HEK293 (cell line): ENCODE measurements at regions not wholly inside any gene's neighbourhood (a gene's known extent, or its start where the extent isn't known, plus 50 kb on each side); places are given as distances from the start of the nearest gene placed in this dataset.
"Not testable (repeated sequence)": the region's sequence is repeated elsewhere in the genome, so short reads cannot be mapped to it uniquely, and the experiment has no call there.

ENCODE experiments used
- CTCF ChIP-seq: fragments of 450-650 bp; formaldehyde crosslinking; IDR thresholded peaks from 2 replicates; pipeline ENCODE4 v1.5.1; 2016; ENCODE audit warnings: missing biosample characterization, missing genetic modification characterization
- MEIS1 ChIP-seq: sonication (generic); formaldehyde crosslinking; IDR thresholded peaks from 2 replicates; pipeline ENCODE4 v1.8.1; 2022; ENCODE audit warnings: missing genetic modification reagents, mild to moderate bottlenecking, borderline replicate concordance
- PATZ1 ChIP-seq: fragments of 450-650 bp; formaldehyde crosslinking; IDR thresholded peaks from 2 replicates; pipeline ENCODE4 v1.5.1; 2016; ENCODE audit warnings: missing biosample characterization, missing genetic modification characterization
- RBAK ChIP-seq: fragments of 450-650 bp; formaldehyde crosslinking; IDR thresholded peaks from 2 replicates; pipeline ENCODE4 v1.5.1; 2016; ENCODE audit warnings: missing biosample characterization, missing genetic modification characterization
- SALL2 ChIP-seq: fragments of 450-650 bp; formaldehyde crosslinking; IDR thresholded peaks from 2 replicates; pipeline ENCODE4 v1.5.0; 2017; ENCODE audit warnings: missing biosample characterization, mild to moderate bottlenecking, missing genetic modification characterization, borderline replicate concordance
- YY1 ChIP-seq: fragments of 450-650 bp; formaldehyde crosslinking; IDR thresholded peaks from 2 replicates; pipeline ENCODE4 v1.5.1; 2018; ENCODE audit warnings: missing biosample characterization, missing genetic modification characterization
- ZBTB44 ChIP-seq: fragments of 450-650 bp; IDR thresholded peaks from 2 replicates; pipeline ENCODE4 v1.5.1; 2018; ENCODE audit warnings: missing biosample characterization, mild to moderate bottlenecking, missing genetic modification characterization
- ZIC2 ChIP-seq: fragments of 450-650 bp; formaldehyde crosslinking; IDR thresholded peaks from 2 replicates; pipeline ENCODE4 v1.5.1; 2016; ENCODE audit warnings: missing biosample characterization, missing genetic modification characterization
- ZNF114 ChIP-seq: fragments of 450-650 bp; formaldehyde crosslinking; IDR thresholded peaks from 2 replicates; pipeline ENCODE4 v1.5.0; 2017; ENCODE audit warnings: missing biosample characterization, missing genetic modification characterization
- ZNF140 ChIP-seq: fragments of 450-650 bp; formaldehyde crosslinking; IDR thresholded peaks from 2 replicates; pipeline ENCODE4 v1.5.1; 2016; ENCODE audit warnings: missing biosample characterization, missing genetic modification characterization
- ZNF24 ChIP-seq: fragments of 450-650 bp; formaldehyde crosslinking; IDR thresholded peaks from 2 replicates; pipeline ENCODE4 v1.5.1; 2016; ENCODE audit warnings: missing biosample characterization, missing genetic modification characterization
- ZSCAN4 ChIP-seq: fragments of 450-650 bp; formaldehyde crosslinking; IDR thresholded peaks from 2 replicates; pipeline ENCODE4 v1.5.1; 2017; ENCODE audit warnings: missing biosample characterization, missing genetic modification characterization

- not testable (repeated sequence) for TF ChIP-seq YY1 (tag by site-specific recombination); PATZ1; SALL2; ZBTB44 (tag by site-specific recombination); CTCF; MEIS1; ZNF140 (tag by site-specific recombination); ZNF114; ZNF24 (tag by site-specific recombination); ZSCAN4 (tag by site-specific recombination); ZIC2 (tag by site-specific recombination); RBAK
These were observed 60.2 kb downstream of the PPIAL4A start for GRCh38 chr1:120949724-120950123.
